Inferior parietal cortex (tissue), 1 donor: ENCODE measurements at regions not wholly inside any gene's neighbourhood (a gene's known extent, or its start where the extent isn't known, plus 50 kb on each side); places are given as distances from the start of the nearest gene placed in this dataset.

Experiments used
- DNase-seq: peaks from one replicate; pipeline ENCODE4 v3.0.0-alpha.2; 2016; ENCODE audit errors: extremely low spot score

DNA sequence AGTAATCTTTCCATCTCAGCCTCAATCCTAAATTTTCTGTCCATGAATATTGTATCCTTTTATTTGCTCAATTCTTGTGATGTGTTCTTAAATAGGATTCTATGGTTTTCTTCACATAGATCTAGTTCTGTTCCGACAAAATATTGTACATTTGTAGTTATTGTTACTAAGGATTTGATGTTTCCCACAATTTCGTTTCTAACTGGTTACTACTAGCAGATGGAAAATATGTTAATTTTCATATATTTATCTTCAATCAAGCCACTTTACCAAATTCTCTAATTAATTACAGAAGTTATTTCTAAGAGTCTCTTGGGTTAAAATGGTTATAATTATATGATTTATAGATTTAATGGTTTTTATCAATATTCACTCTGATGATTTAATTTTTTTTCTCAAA is 60.3 kb downstream of the SEC61B start:
- DNase-seq: no peak

DNA sequence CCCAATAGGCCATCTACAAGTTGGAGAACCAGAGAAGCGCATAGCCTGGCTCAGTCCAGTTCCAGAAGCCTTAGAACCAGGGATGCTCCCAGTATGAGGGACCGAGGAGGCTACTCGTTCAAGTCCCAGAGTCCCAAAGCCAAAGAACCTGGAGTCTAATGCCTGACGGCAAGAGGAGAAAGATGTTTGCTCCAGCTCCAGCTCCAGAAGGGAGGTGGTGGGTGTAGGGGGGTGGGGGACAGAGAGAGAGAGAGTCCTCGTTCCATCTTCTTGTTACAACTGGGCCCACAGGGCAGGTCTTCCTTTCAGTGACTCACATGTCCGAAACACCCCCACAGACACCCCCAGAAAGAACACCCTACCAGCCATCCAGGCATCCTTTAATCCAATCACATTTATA is 63.9 kb downstream of the SEC61B start:
- no peak for DNase-seq

DNA sequence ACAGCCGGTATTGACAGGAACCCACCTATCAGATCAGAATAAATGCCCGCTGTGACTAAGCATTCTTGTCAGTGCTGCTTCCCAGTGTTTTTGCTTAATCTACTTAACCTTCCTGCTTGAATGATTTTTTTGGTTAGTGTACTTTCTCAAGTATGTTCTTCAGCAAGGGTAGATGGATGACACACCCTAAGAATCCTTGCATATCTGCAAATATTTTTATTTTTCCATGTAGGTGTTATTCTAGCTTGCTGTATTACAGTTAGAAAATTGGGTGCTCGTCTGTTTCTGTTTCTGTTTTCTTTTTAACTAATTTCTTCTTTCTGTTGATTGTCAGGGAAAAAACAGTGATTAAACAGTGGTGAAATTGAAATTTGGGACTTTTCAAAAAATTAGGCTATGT is 64.5 kb downstream of the SEC61B start:
- DNase-seq: no peak

DNA sequence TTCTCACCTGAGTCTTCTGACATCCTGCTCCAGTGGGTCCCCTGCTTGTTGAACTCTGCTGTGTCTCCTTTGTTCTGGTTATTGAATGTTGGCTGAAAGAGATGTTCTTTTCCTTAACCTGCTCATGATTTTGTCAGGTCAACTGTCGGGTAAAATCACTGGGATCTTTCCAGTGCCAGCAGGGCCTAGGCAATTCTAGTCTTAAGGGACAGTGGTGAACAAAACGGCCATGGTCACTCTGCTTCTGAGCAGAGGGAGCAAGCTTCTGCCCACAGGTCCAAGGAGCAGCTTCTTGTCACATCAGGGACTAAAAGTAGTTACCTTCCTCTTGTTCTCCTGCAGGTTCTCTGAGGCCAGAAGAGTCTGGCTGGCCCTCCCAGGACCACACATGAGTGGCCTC is 65.6 kb downstream of the SEC61B start:
- no peak for DNase-seq

DNA sequence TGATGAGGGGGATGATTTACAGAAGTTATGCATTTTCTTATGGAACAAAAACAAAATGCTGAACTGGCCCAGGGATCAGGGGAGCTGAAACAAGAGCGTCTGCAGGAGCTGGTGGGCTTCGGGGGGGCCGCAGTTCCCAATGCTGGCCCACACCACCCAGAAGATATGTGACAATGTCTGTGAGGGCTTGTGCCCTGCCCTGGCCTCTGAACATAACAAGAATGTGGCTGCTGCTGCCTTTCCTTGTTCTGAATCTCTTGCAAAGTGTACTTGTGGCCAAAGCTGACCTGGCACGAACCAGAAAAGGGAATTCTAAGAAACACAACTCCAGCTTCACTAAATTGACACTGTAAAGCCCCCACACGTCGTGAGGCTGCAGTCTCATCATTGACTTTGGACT is 66.7 kb downstream of the SEC61B start:
- DNase-seq: no peak

DNA sequence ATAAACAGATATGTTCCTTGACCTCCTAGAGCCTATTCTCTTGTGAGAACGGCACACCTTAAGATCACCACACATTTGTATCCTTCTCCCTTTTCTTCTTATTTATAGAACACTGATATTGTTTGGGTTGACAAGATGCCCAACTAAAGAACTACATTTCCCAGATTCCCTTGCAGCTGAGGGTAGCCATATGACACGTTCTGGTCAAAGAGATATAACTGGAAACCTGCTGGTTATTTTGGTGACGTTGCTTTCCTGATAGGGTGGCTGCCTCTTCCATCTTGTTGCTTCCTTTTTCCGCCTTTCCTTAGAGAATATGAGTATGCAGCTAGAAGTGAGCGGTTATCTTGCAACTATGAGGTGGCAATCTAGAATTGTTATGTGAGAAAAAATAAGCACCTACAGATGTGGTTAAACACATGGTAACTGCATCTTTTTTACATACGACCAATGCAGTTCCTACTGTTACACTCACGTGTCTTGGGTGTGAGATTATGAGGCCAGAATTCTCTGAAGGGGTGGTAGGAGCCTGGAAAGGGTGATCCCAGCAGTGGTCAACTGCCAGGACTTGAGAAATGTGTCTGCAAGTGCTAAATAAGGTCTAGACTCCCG is 72.9 kb downstream of the SEC61B start:
- no peak for DNase-seq

DNA sequence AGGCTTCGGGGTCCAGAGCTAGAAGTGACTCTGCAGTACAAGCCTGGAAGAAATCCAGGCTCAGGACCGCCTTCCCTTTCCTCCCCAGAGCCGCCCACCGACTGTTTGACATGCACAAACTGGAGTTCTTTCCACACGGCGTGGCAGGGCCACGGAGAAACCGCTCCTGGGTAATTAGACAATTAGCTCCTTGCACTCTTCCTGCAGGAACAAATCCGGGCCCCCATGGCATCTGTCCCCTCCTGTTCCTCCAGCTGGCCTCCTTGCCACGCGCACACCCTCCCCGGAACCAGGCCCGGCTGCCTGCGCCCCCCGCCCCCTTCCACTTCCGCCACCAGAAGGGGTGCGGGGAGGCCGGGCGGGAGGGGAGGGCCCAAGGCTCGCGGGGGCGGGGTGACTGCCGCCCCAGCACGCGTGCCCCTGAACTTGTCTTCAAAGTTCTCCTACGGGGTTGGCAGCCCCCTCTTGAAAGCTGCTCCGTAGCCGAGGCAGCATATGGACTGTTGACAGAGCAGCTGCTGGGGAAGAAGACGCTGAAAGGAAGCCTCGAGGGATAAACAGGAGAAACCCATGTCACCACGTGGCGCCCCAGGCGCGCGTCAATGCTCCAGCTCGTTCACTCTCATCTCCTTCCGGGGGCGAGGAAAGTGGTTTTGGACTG is 74.3 kb downstream of the SEC61B start:
- no peak for DNase-seq

DNA sequence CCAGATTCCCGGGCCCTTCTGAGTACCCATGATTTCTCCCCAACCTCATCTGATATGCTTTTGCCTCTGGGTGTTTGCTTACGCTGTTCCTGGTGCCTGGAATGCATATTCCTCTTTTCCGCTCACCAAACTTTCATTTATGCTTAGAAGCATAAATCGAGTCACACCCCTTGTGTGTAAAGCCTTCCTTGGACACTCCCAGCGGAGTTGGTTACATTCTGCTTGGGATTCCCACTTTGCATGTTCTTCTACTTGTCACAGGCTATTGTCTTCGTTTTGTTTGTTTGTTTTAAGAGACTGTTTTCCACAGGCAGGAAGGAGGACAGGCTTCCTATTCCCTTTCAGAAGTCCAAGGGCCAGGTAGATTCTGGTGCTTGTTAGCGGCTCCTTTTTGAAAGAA is 76.5 kb downstream of the SEC61B start:
- DNase-seq: no peak

DNA sequence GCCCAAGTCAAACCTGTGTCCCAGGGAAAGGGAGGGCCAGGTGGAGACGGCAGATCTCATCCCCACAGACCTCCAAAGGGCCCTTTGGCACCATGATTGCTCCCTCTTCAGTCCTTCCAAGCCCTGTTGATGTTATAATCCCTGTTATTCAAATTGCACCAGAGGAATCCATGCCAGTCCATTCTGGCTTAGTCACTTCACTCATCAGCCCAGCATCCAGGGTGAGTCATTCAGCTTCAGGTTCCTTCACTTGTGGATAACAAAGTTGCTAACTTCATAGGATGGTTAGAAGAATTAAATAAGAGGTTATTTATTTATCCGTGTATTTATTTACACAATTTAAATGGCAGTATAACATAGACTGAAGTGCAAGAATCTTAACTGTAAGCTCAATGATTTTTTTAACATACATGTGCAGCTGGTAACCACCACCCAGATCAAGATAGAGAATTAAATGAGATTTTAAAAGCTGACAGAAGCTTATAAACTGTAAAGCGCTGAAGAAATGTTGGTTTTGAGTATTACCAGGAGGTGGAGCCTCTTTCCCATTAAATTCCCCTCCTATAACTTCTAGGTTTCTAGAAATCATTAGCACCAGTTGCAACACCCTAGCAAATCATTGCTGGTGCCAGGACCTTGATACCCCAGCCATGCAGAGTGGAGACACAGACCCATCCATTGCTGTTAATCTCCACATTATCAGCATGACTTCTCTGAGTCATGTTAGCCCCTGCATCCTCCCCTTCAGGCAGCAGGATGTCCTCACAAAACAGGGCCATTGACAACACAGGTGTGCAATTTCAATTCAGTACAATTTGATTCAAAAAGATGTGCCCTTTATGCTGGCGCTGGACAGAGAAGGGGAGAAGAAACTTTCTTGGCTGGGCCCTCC is 77.4 kb downstream of the SEC61B start:
- peak; percentile 35 for DNase-seq

DNA sequence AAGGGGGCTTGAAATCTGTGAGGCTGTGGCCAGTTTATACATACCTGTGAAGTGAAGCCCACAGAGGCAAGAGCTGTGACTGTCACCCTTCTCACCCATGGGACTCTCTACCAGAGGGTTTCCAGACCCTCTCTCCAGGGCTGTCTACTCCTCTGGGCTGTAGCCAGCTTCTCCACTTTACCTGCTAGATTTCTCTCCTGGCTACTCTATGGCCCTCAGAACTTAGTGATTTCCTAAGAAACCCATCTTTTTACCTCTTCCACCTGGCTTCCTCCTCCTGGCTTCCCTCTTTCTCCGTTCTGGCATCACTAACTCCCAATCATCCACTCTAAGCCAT is 78.0 kb downstream of the SEC61B start:
- no peak for DNase-seq

DNA sequence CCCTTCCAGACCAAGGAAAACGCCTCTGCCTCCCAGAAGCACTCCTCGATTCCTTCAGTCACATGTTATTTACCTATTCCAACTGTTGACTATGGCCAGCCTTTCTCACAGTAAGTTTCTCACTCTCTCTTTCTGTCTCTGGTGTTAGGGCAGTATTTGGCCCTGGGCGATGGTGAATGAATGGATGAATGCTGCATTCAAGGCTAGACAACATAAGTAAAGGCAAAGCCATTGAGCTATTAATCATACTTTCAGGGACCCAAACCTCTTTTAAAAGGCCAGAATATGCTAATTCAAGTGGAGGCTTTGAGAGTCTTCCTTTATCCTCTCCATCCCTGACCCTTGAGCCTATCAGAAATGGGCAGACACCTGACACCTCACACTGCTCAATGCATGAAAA is 78.5 kb downstream of the SEC61B start:
- no peak for DNase-seq

DNA sequence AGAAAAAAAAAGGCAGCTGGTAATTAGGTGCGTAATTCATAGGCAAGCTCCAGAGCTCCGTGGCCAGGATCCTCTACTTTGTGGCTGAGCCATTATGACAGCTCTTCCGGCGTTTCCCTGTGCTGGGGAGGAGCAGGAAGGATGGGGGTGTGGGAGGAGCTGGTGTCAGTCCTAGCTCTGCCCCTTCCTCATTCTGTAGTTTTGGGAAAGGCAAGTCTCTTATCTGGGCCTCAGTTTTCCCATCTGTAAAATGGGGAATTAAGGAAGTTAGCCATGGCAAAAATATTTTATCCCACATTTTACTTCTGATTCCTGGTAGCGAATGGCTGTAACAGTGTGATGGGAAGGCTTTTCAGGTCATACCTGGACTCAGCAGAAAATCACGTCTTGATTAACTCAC is 81.1 kb downstream of the SEC61B start:
- no peak for DNase-seq

DNA sequence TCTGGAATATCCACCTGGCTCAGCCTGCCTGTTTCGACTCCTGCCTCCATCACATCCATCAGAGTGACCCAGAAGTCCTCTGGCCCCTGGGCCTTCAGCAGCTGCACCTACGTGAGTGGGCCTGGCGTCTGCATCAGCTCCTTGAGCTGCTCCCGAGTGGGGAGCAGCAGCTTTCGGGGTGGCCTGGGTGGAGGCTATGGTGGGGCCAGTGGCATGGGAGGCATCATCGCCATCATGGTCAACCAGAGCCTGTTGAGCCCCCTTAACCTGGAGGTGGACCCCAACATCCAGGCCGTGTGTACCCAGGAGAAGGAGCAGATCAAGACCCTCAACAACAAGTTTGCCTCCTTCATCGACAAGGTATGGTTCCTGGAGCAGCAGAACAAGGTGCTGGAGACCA is 83.0 kb downstream of the SEC61B start:
- no peak for DNase-seq

DNA sequence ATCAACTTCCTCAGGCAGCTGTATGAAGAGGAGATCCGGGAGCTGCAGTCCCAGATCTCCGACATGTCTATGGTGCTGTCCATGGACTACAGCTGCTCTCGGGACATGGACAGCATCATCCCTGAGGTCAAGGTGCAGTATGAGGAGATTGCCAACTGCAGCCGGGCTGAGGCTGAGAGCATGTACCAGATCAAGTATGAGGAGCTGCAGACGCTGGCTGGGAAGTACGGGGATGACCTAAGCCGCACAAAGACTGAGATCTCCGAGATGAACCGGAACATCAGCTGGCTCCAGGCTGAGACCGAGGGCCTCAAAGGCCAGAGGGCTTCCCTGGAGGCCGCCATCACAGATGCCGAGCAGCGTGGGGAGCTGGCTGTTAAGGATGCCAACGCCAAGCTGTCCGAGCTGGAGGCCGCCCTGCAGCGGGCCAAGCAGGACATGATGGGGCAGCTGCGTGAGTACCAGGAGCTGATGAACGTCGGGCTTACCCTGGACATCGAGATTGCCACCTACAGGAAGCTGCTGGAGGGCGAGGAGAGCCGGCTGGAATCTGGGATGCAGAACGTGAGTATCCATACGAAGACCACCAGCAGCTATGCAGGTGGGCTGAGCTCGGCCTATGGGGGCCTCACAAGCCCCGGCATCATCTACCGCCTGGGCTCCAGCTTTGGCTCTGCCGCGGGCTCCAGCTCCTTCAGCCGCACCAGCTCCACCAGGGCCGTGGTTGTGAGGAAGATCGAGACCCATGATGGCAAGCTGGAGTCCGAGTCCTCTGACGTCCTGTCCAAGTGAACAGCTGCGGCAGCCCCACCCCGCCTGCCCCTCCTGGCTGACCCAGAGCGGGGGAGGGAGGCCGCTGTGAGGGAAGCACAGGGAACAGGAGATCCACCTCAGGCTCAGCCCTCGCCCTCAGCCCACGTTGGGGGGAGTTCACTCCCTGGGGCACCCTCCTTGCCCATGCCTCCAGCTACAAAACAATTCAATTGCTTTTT is 84.0 kb downstream of the SEC61B start:
- DNase-seq: no peak

DNA sequence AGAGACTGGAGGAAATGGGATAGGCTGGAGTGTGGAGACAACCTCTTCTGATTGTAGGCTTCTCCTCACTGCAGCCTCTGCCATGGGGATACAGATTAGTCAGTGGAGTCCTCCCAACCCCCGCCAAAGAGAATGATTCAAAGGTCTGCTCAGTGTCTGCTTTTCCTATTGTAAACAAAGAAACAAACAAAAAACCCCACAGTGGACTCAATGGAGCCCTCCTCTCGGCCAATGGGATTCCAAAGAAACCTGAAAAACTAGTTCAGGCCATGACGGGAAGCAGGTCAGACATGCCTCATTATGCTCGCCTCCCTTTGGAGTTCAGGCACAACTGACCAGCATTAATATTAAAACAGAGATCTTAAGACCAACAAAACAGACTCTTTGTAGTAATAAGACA is 85.8 kb downstream of the SEC61B start:
- no peak for DNase-seq

DNA sequence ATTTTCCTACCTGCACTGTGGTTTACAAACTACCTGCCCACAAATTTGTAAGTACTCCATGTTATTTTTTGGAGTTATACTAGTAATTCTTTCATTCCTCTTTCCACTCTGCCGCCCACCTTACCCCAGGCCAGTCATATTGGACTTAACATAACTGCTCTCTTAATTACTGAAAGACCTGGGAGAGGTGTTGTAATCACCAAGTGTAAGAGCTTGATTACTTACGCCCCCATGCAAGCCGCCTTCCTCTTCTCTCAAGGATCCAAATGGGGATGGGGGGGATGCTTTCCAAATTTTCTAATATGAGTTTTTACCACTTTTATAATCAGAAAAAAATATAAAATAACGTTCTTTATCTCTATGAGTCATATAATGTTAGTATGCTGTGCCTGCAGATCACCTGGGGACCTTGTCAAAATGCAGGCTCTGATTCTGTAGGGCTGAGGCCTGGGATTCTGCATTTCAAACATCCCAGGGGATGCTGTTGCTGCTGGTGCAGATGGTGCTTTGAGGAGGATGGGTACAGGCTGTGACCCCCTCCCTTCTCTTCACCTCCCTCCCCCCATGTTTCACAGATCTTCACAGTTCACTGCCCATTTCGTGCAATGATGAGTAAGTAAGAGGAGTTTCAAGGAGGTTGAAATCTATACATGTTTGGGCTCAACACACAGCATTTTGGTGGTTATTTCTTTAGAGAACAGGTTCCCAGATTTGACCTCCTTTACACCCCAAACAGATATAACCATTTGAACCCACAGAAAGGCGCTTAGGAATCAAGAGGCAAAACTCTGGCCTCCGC is 87.3 kb downstream of the SEC61B start:
- no peak for DNase-seq

DNA sequence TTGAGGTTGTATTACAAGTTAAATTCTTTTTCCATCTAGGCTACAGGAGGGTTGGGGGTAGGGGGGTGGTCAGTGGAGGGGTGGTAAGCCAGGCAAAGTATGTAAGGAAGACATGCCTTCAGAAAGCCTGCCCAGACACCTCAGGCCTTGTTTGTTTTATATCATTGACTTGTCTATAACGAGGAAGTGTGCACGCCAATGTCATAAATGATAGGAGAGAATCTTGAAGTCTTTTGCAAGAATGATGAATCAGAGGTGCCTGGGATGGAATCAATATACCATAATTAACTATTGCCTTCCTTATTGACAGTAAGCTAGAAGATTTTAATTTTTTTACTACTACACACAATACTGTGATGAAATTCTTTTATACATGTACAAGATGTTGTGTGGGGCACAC is 90.7 kb downstream of the SEC61B start:
- no peak for DNase-seq

DNA sequence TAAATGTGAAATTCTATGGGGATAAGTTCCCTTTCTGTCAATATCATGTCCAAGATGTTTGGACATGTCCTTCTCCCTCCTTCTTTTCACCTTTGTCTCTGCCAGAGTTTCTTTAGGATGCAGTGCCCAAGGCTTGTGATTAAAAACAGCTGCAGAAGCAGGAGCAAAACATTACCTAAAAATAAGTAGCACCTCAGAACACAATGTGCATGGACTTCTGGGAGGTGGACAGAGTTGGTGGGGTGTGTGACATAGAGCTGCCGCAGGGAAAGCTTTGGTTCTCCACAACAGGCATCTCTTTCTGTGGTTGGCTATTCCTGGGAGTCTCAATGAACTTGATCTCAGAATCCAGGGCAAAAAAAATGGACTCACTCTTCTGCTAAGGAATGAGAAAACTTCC is 97.0 kb downstream of the SEC61B start:
- DNase-seq: no peak

DNA sequence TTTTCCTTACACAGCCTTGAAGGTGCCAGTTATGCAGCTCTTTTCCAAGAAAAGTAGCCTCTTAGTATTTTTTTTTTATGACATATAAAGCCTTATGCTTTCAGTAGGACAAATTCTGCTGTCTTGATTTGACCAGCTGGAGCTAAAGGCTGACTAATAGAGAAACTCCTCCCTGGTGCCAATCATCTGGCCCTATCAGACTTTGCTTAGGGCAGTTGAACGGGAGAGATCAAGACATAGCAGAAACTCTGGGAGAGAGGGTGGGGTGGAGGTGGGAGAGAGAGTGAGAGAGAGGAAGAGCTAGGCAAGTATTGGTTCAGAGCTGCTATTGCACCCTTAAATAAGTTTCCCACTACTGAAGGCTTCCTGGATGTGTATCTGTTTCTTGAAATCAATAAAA is 100.2 kb downstream of the SEC61B start:
- no peak for DNase-seq

DNA sequence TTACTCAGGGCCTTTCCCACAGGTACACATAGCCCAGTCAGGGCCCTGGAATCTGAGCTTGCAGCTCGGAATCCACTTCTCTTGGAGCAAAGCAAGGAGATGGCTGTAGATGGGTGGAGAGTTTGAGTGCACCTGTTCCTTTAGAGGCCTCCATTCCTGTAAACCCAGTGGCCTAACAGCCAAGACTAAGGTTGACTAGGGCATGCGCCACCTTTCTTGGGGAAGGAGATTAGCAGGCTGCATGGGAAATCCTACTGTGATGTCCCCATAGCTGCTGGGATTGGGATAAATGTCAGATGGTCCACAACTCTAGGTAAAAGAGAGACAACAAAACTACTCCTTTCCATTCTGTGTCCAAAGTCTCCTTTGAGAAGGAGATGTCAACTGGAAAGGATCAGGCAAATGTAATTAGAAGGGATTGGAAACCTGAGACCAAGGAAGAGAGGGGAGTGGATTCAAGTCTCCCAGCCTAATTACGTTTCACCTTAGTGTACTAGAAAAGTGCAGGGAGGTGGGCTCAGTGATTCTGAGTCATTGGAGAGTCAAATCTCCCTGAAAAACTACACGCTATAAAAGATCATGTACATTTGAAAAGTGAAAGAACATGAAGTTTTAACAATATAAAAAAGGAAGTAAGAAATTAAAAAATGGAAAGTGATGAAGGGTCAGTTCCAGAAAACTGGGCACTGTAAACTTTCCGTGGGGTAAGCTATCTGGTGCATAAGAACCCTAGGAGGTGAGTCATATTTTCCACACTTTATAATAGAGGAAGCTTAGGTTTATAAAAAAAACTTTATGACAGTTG is 104.2 kb downstream of the SEC61B start:
- DNase-seq: no peak

DNA sequence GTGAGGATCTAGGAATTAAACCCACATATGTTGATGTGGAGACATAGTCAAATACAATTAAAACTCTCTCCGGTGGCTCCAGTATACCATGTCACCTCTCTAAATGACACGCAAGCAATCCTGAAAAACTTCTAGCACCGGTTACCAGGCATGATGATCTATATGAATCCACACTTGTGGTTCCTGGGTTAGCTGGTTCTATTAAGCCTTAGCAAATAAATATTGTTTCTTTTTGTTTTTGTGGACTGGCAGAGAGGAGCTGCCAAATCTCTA is 104.8 kb downstream of the SEC61B start:
- no peak for DNase-seq
